ENCODE measurements at regions not wholly inside any gene's neighbourhood (a gene's known extent, or its start where the extent isn't known, plus 50 kb on each side); places are given as distances from the start of the nearest gene placed in this dataset.

DNA sequence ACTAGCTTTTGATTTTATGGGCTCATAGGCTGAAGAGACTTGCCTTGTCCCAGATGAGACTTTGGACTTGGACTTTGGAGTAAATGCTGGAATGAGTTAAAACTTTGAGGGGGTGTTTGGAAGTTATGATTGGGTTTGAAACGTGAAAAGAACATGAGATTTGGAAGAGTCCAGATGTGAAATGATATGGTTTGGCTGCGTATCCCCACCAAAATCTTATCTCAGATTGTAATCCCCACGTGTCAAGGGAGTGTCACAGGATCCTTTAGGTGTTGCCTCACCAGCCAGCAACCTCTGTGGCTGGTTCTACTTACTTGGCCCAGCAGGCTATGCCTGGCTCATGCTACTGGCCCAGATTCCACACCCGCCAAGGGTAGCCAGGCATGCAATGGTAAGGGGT lies 119.6 kb upstream of the NPY start:
- no TSS peak for BruUV-seq (replicated peaks)
- H3K4me3 ChIP-seq (replicated peaks in 1 of 2; ENCODE audit: low read depth in 1 of 2, low read length in 2 of 2), result no peak overlapping the region
- no peaks in the 10 kb centered on the region for H3K79me2 ChIP-seq (ENCODE audit: insufficient read depth, low read length)
- no peaks in the 10 kb centered on the region for H3K9me3 ChIP-seq (ENCODE audit: control insufficient read depth in 1 of 2, insufficient read depth in 1 of 2, low read depth in 1 of 2, low read length in 2 of 2)
- H3K4me2 ChIP-seq (ENCODE audit: low read length), result no peak overlapping the region
- POLR2A ChIA-PET, result no interaction called here
- no peak overlapping the region for H3K9ac ChIP-seq (ENCODE audit: low read length)
- no peaks in the 10 kb centered on the region for H3K27me3 ChIP-seq (ENCODE audit: insufficient read depth, low read length)
- no peak overlapping the region for H2AFZ ChIP-seq (ENCODE audit: low read depth, low read length, poor library complexity, severe bottlenecking)
- no peaks in the 10 kb centered on the region for H3K9me2 ChIP-seq (ENCODE audit: insufficient read depth)
- no peaks in the 10 kb centered on the region for H3K36me3 ChIP-seq (ENCODE audit: control insufficient read depth in 1 of 2, insufficient read depth in 2 of 2, low read length in 2 of 2)
- H4K20me1 ChIP-seq (ENCODE audit: insufficient read depth), result no peaks in the 10 kb centered on the region
- TF ChIP-seq FOSL1 (IDR thresholded peaks at IDR 0.05; ENCODE audit: low read depth), result no peak
- no peak for TF ChIP-seq JUND (IDR thresholded peaks at IDR 0.05)
- no peak for TF ChIP-seq MAX (IDR thresholded peaks at IDR 0.05)
- no peak for TF ChIP-seq TCF7L2 (IDR thresholded peaks at IDR 0.05; ENCODE audit: borderline replicate concordance, extremely low read depth, insufficient read depth, insufficient read length)
- TF ChIP-seq POLR2AphosphoS5 (IDR thresholded peaks at IDR 0.05; ENCODE audit: low read depth, low read length), result no peak
- TF ChIP-seq SIN3A (IDR thresholded peaks at IDR 0.05; ENCODE audit: low read depth), result no peak
- TF ChIP-seq, protein P1, sequence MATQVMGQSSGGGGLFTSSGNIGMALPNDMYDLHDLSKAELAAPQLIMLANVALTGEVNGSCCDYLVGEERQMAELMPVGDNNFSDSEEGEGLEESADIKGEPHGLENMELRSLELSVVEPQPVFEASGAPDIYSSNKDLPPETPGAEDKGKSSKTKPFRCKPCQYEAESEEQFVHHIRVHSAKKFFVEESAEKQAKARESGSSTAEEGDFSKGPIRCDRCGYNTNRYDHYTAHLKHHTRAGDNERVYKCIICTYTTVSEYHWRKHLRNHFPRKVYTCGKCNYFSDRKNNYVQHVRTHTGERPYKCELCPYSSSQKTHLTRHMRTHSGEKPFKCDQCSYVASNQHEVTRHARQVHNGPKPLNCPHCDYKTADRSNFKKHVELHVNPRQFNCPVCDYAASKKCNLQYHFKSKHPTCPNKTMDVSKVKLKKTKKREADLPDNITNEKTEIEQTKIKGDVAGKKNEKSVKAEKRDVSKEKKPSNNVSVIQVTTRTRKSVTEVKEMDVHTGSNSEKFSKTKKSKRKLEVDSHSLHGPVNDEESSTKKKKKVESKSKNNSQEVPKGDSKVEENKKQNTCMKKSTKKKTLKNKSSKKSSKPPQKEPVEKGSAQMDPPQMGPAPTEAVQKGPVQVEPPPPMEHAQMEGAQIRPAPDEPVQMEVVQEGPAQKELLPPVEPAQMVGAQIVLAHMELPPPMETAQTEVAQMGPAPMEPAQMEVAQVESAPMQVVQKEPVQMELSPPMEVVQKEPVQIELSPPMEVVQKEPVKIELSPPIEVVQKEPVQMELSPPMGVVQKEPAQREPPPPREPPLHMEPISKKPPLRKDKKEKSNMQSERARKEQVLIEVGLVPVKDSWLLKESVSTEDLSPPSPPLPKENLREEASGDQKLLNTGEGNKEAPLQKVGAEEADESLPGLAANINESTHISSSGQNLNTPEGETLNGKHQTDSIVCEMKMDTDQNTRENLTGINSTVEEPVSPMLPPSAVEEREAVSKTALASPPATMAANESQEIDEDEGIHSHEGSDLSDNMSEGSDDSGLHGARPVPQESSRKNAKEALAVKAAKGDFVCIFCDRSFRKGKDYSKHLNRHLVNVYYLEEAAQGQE (IDR thresholded peaks at IDR 0.05; ENCODE audit: low read depth), result no peak
- no peak for TF ChIP-seq EGR1 (IDR thresholded peaks at IDR 0.05; ENCODE audit: low read depth)
- no peak for TF ChIP-seq EZH2phosphoT487 (IDR thresholded peaks at IDR 0.05; ENCODE audit: borderline replicate concordance)
- TF ChIP-seq YY1 (IDR thresholded peaks at IDR 0.05; ENCODE audit: extremely low read depth, insufficient replicate concordance, low read depth, low read length), result no peak
- no peak for TF ChIP-seq ATF3 (IDR thresholded peaks at IDR 0.05)
- TF ChIP-seq POLR2A (IDR thresholded peaks at IDR 0.05; ENCODE audit: borderline replicate concordance, extremely low read depth, insufficient read depth, insufficient read length), result no peak
- no peak for TF ChIP-seq ZNF274 (IDR thresholded peaks at IDR 0.05; ENCODE audit: low read depth, low read length)
- RAD21 ChIA-PET (ENCODE audit: low non-redundant PET in 1 of 2, low total read pairs in 2 of 2, uncharacterized antibody in 2 of 2, unreplicated experiment in 2 of 2), result no interaction called here
- ATAC-seq (no peak), DNase-seq (ENCODE audit: low read depth, low spot score) (no peak)
- intact Hi-C loops (cut with micrococcal nuclease), result no loop called here
- CTCF ChIA-PET, result no interaction called here
- no peak overlapping the region for H3K27ac ChIP-seq (ENCODE audit: low read depth, low read length)
- H3K4me1 ChIP-seq (ENCODE audit: control insufficient read depth in 1 of 2, insufficient read depth in 2 of 2, low read length in 2 of 2), result no peaks in the 10 kb centered on the region
